NT2/D1 (cell line): ENCODE measurements at regions not wholly inside any gene's neighbourhood (a gene's known extent, or its start where the extent isn't known, plus 50 kb on each side); places are given as distances from the start of the nearest gene placed in this dataset.
A peak's percentile ranks its signal among the peaks of the same experiment; 100 is the strongest.

Experiments used
- DNase-seq: peaks from one replicate; pipeline ENCODE4 v3.0.0-alpha.2; 2011; ENCODE audit warnings: low read depth, low spot score
- H3K27me3 ChIP-seq: 2 replicates; pipeline ENCODE4 v1.6.0; 2011; ENCODE audit warnings: mild to moderate bottlenecking; ENCODE audit not compliant: insufficient read length, insufficient read depth
- H3K36me3 ChIP-seq: 2 replicates; pipeline ENCODE4 v1.6.1; 2011; ENCODE audit warnings: mild to moderate bottlenecking, low read length, mixed read lengths; ENCODE audit not compliant: insufficient read depth, insufficient read length
- H3K4me1 ChIP-seq: 2 replicates; pipeline ENCODE4 v1.5.1; 2011; ENCODE audit not compliant: insufficient read depth, insufficient read length
- H3K4me3 ChIP-seq: 2 replicates; pipeline ENCODE4 v1.5.1; 2011; ENCODE audit warnings: low read depth; ENCODE audit not compliant: insufficient read length
- H3K9ac ChIP-seq: 2 replicates; pipeline ENCODE4 v1.6.0; 2011; ENCODE audit warnings: low read depth; ENCODE audit not compliant: insufficient read length
- H3K9me3 ChIP-seq: 2 replicates; pipeline ENCODE4 v1.5.1; 2011; ENCODE audit warnings: mild to moderate bottlenecking, low read length; ENCODE audit not compliant: insufficient read depth
- SUZ12 ChIP-seq: IDR thresholded peaks from 2 replicates; pipeline ENCODE4 v1.6.1; 2011; ENCODE audit not compliant: insufficient read length, insufficient read depth; ENCODE audit errors: extremely low read depth
- YY1 ChIP-seq: IDR thresholded peaks from 2 replicates; pipeline ENCODE4 v1.6.1; 2011; ENCODE audit not compliant: insufficient read length, insufficient read depth
- ZNF274 ChIP-seq: IDR thresholded peaks from 2 replicates; pipeline ENCODE4 v1.6.1; 2011; ENCODE audit warnings: mild to moderate bottlenecking, low read depth, low read length

DNA sequence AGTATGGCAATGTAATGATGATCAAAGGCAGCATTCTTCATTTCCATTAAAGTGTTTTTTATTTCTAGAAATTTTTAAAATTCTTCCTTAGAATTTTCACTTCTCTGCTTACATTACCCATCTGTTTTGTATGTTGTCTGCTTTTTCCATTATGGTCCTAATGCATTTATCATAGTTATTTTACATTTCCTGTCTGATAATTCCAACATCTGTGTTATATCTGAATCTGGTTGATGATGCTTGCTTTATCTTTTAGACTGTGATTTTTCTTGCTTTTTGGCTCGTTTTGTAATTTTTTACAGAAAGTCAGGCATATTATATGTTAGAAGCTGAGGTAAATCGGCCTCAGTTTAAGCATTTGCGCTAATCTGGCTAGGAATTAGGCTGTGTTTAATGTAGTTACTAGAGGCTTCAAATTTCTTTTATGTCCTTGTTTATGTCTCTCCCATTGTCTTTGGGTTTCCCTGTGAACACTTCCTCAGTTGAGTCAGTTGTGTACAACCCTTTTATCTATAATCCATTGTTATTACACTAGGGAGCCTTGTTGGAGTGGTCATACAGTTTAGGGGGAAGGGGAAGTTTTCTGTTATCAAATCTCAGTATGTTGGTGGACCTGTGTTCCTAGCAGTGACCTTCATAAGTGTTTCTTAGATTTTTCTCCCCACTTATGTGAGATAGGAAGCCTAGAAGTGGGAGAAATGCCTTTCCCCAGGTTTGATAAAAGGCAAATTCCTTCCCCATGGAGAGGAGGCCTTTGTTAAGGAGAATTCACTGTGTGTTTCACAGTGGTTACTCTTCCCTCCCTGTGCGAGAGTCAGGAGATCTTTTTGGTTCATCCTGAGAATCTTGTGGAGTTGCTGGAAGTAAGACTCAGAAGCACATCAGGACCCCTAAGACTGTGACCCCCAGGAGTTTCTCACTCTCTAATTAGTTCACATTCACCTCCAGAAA lies 437.5 kb downstream of the INSC start:
- Histone ChIP-seq H3K9me3 (peaks cover 10% of the 10 kb centered on the region; the same call in 1 of the 2 replicates), H3K27me3 (no peaks in the 10 kb centered on the region), H3K4me1 (no peaks in the 10 kb centered on the region), H3K4me3 (no peak overlapping the region), H3K9ac (no peak overlapping the region), H3K36me3 (no peaks in the 10 kb centered on the region)
- TF ChIP-seq ZNF274: no peak
- TF ChIP-seq YY1: no peak
- no peak for TF ChIP-seq SUZ12
- peak; percentile 38 for DNase-seq

DNA sequence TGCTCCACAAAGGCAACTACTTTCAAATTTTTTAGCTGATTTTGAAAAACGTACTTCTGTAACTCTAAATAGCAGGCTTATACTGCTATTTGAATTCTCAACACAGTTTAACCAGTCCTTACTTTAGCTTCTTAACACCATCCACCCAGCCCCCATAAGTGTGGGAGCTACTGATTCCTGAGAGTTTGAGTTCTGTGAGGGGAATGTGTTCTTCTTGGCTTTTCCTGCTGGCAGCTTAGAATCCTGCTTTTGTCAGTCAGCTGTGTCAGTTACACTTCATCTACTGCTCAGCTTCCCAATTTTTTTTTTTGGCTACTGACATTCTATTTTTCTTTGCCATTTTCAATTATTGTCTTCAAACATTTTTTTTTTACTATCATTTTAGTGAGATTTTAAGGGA lies 440.4 kb downstream of the INSC start:
- Histone ChIP-seq H3K4me3 (no peak overlapping the region), H3K36me3 (no peaks in the 10 kb centered on the region), H3K4me1 (peaks cover 3% of the 10 kb centered on the region), H3K9me3 (peaks cover 10% of the 10 kb centered on the region; the same call in 1 of the 2 replicates), H3K27me3 (no peaks in the 10 kb centered on the region), H3K9ac (no peak overlapping the region)
- DNase-seq: no peak
- no peak for TF ChIP-seq SUZ12
- TF ChIP-seq YY1: no peak
- no peak for TF ChIP-seq ZNF274

DNA sequence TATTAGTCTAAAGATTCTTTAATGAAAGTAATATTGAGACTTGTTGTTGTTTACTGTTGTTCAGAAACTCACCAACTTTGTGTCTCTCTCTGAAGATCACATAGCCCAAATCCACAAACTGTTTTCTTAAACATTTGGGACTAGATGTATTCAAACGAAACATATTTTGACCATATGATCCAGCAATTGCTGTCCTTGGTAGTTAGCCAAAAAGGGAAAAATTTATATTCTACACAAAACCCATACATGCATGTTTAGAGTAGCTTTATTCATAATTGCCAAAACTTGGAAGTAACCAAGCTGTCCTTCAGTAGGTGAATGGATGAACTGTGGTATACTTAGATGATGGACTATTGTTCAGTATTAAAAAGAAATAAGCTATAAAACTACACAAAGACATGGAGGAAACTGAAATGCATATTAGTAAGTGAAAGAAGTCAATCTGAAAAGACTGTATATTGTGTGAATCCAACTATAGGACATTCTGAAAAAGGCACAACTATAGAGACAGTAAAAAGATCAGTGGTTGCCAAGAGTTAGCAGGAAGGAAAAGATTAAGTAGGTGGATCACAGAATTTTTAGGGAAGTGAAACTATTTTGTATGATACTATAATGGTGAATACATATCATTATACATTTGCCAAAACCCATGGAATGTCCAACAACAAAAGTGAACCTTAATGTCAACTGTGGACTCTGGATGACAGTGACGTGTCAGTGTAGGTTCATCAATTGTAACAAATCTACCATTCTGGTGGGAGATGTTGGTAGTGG lies 442.9 kb downstream of the INSC start:
- DNase-seq: no peak
- H3K9ac ChIP-seq: no peak overlapping the region
- no peaks in the 10 kb centered on the region for H3K36me3 ChIP-seq
- H3K4me3 ChIP-seq: no peak overlapping the region
- peaks cover 3% of the 10 kb centered on the region for H3K4me1 ChIP-seq
- peaks cover 10% of the 10 kb centered on the region; the same call in 1 of the 2 replicates for H3K9me3 ChIP-seq
- no peaks in the 10 kb centered on the region for H3K27me3 ChIP-seq
- TF ChIP-seq ZNF274 (no peak), YY1 (no peak), SUZ12 (no peak)

DNA sequence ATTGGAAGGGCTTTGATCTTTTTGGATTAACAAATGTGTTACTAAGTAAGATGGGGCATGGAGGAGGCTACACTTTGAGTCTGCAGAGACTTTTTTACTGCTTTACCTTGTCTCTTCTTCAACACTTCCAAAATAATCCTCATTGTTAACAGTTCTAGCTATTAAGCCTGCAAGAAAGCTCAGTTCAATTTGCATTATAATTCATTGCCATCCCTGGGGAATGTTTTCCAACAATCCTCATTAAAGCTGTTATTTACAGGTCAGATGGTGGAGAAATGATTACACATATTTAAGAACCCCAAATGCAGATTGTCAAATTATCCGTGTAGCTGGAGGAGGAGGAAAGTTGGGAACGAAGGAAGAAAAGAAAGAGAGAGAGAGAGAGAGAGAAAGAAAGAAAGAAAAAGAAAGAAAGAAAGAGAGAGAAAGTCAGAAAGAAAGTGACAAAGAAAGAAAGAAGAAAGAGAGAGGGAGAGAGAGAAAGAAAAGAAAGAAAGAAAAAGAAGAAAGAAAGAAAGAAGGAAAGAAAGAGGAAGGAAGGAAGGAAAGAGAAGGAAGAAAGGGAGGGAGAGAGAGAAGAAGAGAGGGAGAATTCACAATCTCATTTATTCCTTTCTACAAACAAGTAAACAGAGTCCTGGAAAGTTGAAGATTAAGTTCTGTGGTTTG lies 443.9 kb downstream of the INSC start:
- no peak for DNase-seq
- no peak for TF ChIP-seq YY1
- TF ChIP-seq ZNF274: no peak
- no peak for TF ChIP-seq SUZ12
- Histone ChIP-seq H3K4me1 (peaks cover 3% of the 10 kb centered on the region), H3K36me3 (no peaks in the 10 kb centered on the region), H3K27me3 (no peaks in the 10 kb centered on the region), H3K4me3 (no peak overlapping the region), H3K9ac (no peak overlapping the region), H3K9me3 (peaks cover 10% of the 10 kb centered on the region; the same call in 1 of the 2 replicates)

DNA sequence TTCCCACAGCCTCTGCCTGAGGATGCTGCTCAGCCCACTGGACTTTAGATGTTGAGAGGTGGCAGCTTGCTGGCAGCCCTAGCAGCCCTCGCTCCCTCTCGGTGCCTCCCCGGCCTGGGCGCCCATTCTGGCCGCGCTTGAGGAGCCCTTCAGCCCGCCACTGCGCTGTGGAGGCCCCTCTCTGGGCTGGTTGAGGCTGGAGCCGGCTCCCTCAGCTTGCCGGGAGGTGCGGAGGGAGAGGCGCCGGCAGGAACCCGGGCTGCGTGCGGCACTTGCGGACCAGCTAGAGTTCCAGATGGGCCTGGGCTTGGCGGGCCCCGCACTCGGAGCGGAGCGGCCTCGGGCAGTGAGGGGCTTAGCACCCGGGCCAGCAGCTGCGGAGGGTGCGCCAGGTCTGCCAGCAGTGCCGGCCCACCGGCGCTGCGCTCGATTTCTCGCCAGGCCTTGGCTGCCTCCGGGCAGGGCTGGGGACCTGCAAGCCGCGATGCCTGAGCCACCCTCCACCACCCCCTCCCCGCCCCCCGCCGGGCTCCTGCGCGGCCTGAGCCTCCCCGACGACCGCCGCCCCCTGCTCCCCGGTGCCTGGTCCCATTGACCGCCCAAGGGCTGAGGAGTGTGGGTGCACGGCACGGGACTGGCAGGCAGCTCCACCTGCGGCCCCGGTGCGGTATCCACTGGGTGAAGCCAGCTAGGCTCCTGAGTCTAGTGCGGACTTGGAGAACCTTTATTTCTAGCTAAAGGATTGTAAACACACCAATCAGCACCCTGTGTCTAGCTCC lies 446.2 kb downstream of the INSC start:
- Histone ChIP-seq H3K9me3 (peaks cover 14% of the 10 kb centered on the region; the same call in 1 of the 2 replicates), H3K27me3 (no peaks in the 10 kb centered on the region)
- DNase-seq: no peak

DNA sequence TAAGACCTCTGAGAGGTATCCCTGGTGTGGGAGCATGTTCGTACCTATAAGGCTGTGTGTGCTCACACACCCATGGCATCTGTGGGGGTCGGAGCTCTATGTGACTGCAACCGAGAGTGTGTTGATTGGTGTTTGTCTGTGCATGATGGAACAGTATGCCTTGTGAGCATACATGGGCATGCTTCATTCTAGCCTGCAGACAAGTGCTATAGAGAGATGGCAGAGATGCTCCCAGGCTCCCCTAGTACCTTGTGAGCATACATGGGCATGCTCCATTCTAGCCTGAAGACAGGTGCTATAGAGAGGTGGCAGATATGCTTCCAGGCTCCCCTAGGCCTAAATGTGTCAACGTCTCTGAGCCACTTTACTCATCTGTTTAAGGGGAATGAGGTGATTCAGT lies 447.5 kb downstream of the INSC start:
- Histone ChIP-seq H3K9ac (no peak overlapping the region), H3K27me3 (no peaks in the 10 kb centered on the region), H3K36me3 (no peaks in the 10 kb centered on the region), H3K4me1 (peaks cover 3% of the 10 kb centered on the region), H3K9me3 (peaks cover 4% of the 10 kb centered on the region; the same call in 1 of the 2 replicates), H3K4me3 (no peak overlapping the region)
- TF ChIP-seq ZNF274 (no peak), SUZ12 (no peak), YY1 (no peak)
- no peak for DNase-seq

More for the DNA sequence above, 446.2 kb downstream of the INSC start:
- Histone ChIP-seq H3K9ac (no peak overlapping the region), H3K4me1 (peaks cover 3% of the 10 kb centered on the region), H3K4me3 (no peak overlapping the region), H3K36me3 (no peaks in the 10 kb centered on the region)
- TF ChIP-seq SUZ12: no peak
- no peak for TF ChIP-seq YY1
- no peak for TF ChIP-seq ZNF274
